Calu3 (cell line): ENCODE measurements at regions not wholly inside any gene's neighbourhood (a gene's known extent, or its start where the extent isn't known, plus 50 kb on each side); places are given as distances from the start of the nearest gene placed in this dataset.
A peak's percentile ranks its signal among the peaks of the same experiment; 100 is the strongest.
"Not testable (repeated sequence)": the region's sequence is repeated elsewhere in the genome, so short reads cannot be mapped to it uniquely, and the experiment has no call there.

Experiments used
- BruUV-seq: library from RNA; stranded (reverse); fragments of 400-500 nt; replicated peaks from 2 replicates; lab custom pipeline; 2021; lab: Mats Ljungman, UMichigan
- CTCF ChIA-PET: fragments of 300-600 bp; sonication (Branson Sonifier 250); formaldehyde crosslinking; loops from one replicate; lab custom pipeline; 2022; ENCODE audit warnings: antibody characterized with exemption; lab: Charles Lee
- DNase-seq: peaks from one replicate; pipeline ENCODE4 v3.0.0; 2022
- H3K27ac Mint-ChIP-seq: one replicate; pipeline ENCODE4 v1.8.0; 2022; ENCODE audit warnings: mixed read lengths; ENCODE audit not compliant: unreplicated experiment
- H3K27me3 Mint-ChIP-seq: one replicate; pipeline ENCODE4 v1.8.0; 2022; ENCODE audit warnings: mixed read lengths; ENCODE audit not compliant: unreplicated experiment
- H3K36me3 Mint-ChIP-seq: one replicate; pipeline ENCODE4 v1.8.0; 2022; ENCODE audit warnings: mild to moderate bottlenecking, moderate library complexity, mixed read lengths; ENCODE audit not compliant: insufficient read depth, unreplicated experiment
- H3K4me1 Mint-ChIP-seq: one replicate; pipeline ENCODE4 v1.8.0; 2022; ENCODE audit warnings: mild to moderate bottlenecking, low read depth, mixed read lengths; ENCODE audit not compliant: unreplicated experiment
- H3K4me3 Mint-ChIP-seq: one replicate; pipeline ENCODE4 v1.8.0; 2022; ENCODE audit warnings: mild to moderate bottlenecking, low read depth, moderate library complexity, mixed read lengths; ENCODE audit not compliant: unreplicated experiment
- H3K9me3 Mint-ChIP-seq: one replicate; pipeline ENCODE4 v1.8.0; 2022; ENCODE audit warnings: low read depth, mixed read lengths; ENCODE audit not compliant: unreplicated experiment
- CTCF ChIP-seq: fragments of 200-600 bp; IDR thresholded peaks from one replicate; pipeline ENCODE4 v1.8.0; 2022; ENCODE audit warnings: antibody characterized with exemption; ENCODE audit not compliant: unreplicated experiment
- intact Hi-C: fragments of 100-400 bp; cut with micrococcal nuclease; formaldehyde crosslinking; loops from one replicate; pipeline ENCODE4 v1.10.0; 2022; ENCODE audit not compliant: unreplicated experiment

- peaks cover 8% of the 10 kb centered on the region for H3K4me1 Mint-ChIP-seq
- intact Hi-C loops, result no loop called here
- no peak for DNase-seq
- H3K9me3 Mint-ChIP-seq, result peaks cover 4% of the 10 kb centered on the region
- CTCF ChIA-PET, result interaction anchor here (0.5 kb wide), 1 partner anchor 146 kb away, joined by 3 read pairs; no protein-coding TSS in a partner anchor
- TF ChIP-seq CTCF, result no peak
- no TSS peak for BruUV-seq
- H3K36me3 Mint-ChIP-seq, result no peaks in the 10 kb centered on the region
- no peak overlapping the region for H3K4me3 Mint-ChIP-seq
- H3K27me3 Mint-ChIP-seq, result no peaks in the 10 kb centered on the region
- no peak overlapping the region for H3K27ac Mint-ChIP-seq
Measured at GRCh38 chr10:60525716-60526585, 136.3 kb upstream of the ANK3 start.

GRCh38 chr10:60524541-60524940 lies 134.9 kb upstream of the ANK3 start:
- H3K27ac Mint-ChIP-seq, result no peak overlapping the region
- no TSS peak for BruUV-seq
- H3K27me3 Mint-ChIP-seq, result no peaks in the 10 kb centered on the region
- peaks cover 4% of the 10 kb centered on the region for H3K9me3 Mint-ChIP-seq
- H3K36me3 Mint-ChIP-seq, result no peaks in the 10 kb centered on the region
- CTCF ChIA-PET, result no interaction called here
- no peak for TF ChIP-seq CTCF
- H3K4me1 Mint-ChIP-seq, result peaks cover 8% of the 10 kb centered on the region
- intact Hi-C loops, result no loop called here
- DNase-seq, result no peak
- H3K4me3 Mint-ChIP-seq, result no peak overlapping the region

- H3K9me3 Mint-ChIP-seq, CTCF ChIA-PET, H3K27ac Mint-ChIP-seq, intact Hi-C loops, DNase-seq, H3K4me1 Mint-ChIP-seq, H3K27me3 Mint-ChIP-seq, H3K4me3 Mint-ChIP-seq, H3K36me3 Mint-ChIP-seq, BruUV-seq: not testable (repeated sequence)
Measured at GRCh38 chr10:60523371-60523770, 133.7 kb upstream of the ANK3 start.

DNA sequence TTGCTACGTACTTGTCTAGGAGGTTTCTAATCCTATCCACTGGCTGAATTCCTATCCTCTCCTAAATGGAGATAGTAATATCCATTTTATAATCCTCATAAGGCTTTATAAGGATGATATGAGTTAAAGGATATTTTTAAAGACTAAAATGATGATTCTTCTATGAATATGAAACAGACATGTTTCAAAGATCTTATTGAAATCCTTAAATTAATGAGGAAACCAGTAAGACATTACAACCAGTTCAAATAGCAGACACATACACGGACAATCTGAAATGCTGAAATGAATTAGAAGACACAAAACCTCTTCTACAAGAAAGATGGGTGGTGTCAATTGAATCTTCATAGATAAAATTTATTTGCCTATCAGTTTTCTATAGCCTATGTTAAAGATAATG lies 132.9 kb upstream of the ANK3 start:
- Mint-ChIP-seq H3K27ac (no peak overlapping the region), H3K4me1 (peaks cover 8% of the 10 kb centered on the region), H3K4me3 (no peak overlapping the region), H3K27me3 (no peaks in the 10 kb centered on the region), H3K36me3 (no peaks in the 10 kb centered on the region), H3K9me3 (peaks cover 4% of the 10 kb centered on the region)
- CTCF ChIA-PET, result interaction anchor here (0.7 kb wide), 1 partner anchor 48 kb away, joined by 7 read pairs; no protein-coding TSS in a partner anchor
- intact Hi-C loops, result no loop called here
- DNase-seq, result no peak
- BruUV-seq, result no TSS peak
- TF ChIP-seq CTCF, result no peak

- DNase-seq, result peak; percentile 16
- no peak overlapping the region for H3K4me3 Mint-ChIP-seq
- CTCF ChIA-PET, result interaction anchor here (0.7 kb wide), 1 partner anchor 48 kb away, joined by 7 read pairs; no protein-coding TSS in a partner anchor
- no peak for TF ChIP-seq CTCF
- H3K9me3 Mint-ChIP-seq, result peaks cover 4% of the 10 kb centered on the region
- H3K27ac Mint-ChIP-seq, result no peak overlapping the region
- no peaks in the 10 kb centered on the region for H3K36me3 Mint-ChIP-seq
- H3K4me1 Mint-ChIP-seq, result peaks cover 8% of the 10 kb centered on the region
- no TSS peak for BruUV-seq
- H3K27me3 Mint-ChIP-seq, result no peaks in the 10 kb centered on the region
- intact Hi-C loops, result no loop called here
Measured at GRCh38 chr10:60521974-60522405, 132.3 kb upstream of the ANK3 start.
